Adrenal gland (tissue), 9 donors: ENCODE measurements at regions not wholly inside any gene's neighbourhood (a gene's known extent, or its start where the extent isn't known, plus 50 kb on each side); places are given as distances from the start of the nearest gene placed in this dataset.

Source experiments
- DNase-seq, 7 donors: peaks; one replicate each; pipeline ENCODE4 v3.0.0-alpha.2; 2019 to 2020
- H3K27ac ChIP-seq, 5 donors: fragments of 200-600 bp; sonication (generic) in 4 of 5; 1 replicate in 3 of 5; 2 replicates in 2 of 5; pipeline versions ENCODE4 v1.5.1 to v1.8.0; 2016 to 2020; ENCODE audit warnings: mild to moderate bottlenecking in 1 of 5
- H3K27me3 ChIP-seq: fragments of 200-600 bp; 2 replicates; pipeline ENCODE4 v1.8.0; 2021
- H3K36me3 ChIP-seq, 2 donors: fragments of 200-600 bp; replicated peaks in 1 of 2; 1 replicate in 1 of 2; 2 replicates in 1 of 2; pipeline versions ENCODE4 v1.5.1 to v1.8.0; 2018 to 2022
- H3K4me1 ChIP-seq, 2 donors: fragments of 200-600 bp; replicated peaks in 1 of 2; 1 replicate in 1 of 2; 2 replicates in 1 of 2; pipeline versions ENCODE4 v1.5.1 to v1.8.0; 2018 to 2021
- H3K4me3 ChIP-seq, 4 donors: fragments of 200-600 bp; sonication (generic) in 3 of 4; one replicate each; pipeline ENCODE4 v1.5.1; 2016 to 2018
- H3K9me3 ChIP-seq, 3 donors: fragments of 200-600 bp; sonication (generic) in 1 of 3; replicated peaks in 1 of 3; 1 replicate in 2 of 3; 2 replicates in 1 of 3; pipeline versions ENCODE4 v1.5.1 to v1.8.0; 2016 to 2021
- POLR2A ChIP-seq, 2 donors: fragments of 450-650 bp; IDR thresholded peaks; one replicate each; pipeline ENCODE4 v1.6.1; 2017; ENCODE audit warnings: antibody characterized with exemption in 2 of 2, mild to moderate bottlenecking in 2 of 2, moderate library complexity in 1 of 2
- whole genome bisulfite sequencing, 4 donors: extraction: QIAGEN DNeasy Blood & Tissue Kit in 2 of 4; methylation state at CpG; one replicate each; pipeline versions ENCODE4 v1.1.5 to v1.1.7; 2013 to 2017; 5-methylcytosine and 5-hydroxymethylcytosine counted together
- intact Hi-C, 2 donors: fragments of 100-400 bp; cut with DNase I; formaldehyde crosslinking; loops; one replicate each; pipeline versions ENCODE4 v1.14.1 to v1.15.0; 2022 to 2023
- TF ChIP-seq, protein P1 (sequence below), 6 experiments: fragments of 450-650 bp in 4 of 6; fragments of 200-600 bp in 2 of 6; sonication (generic) in 1 of 6; IDR thresholded peaks; 1 replicate in 5 of 6; 2 replicates in 1 of 6; pipeline versions ENCODE4 v1.5.1 to v1.8.0; 2016 to 2021; ENCODE audit warnings: antibody characterized with exemption in 6 of 6, mild to moderate bottlenecking in 2 of 6, moderate library complexity in 1 of 6
- donor health status: healthy with polysubstance abuse.
- donor health status: Bipolar disorder and iron deficiency.
- donor health status: DM: yes; HTN: yes; CAD: no.
- donor health status: DM: no; HTN: no; CAD: no.
- donor health status: DM: no; HTN: no; CAD: no.

DNA sequence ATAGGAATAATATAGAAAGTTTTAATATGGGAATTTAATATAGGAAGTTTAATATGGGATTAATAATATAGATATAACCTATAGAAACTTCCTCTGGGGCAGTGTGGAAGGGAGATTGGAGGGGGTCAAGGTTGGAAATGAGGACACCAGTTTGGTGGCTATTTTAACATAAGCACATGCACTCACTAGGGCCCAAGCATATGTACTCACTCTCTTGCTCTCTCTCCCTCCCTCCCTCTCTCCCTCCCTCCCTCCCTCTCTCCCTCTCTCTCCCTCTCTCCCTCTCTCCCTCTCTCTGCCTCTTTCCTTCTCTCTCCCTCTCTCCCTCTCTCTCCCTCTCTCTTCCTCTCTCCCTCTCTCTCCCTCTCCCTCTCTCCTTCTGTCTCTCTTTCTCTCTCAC is 528.1 kb downstream of the NPIPA7 start:
- Histone ChIP-seq H3K27ac (no peak overlapping the region), H3K36me3 (no peaks in the 10 kb centered on the region), H3K9me3 (no peaks in the 10 kb centered on the region), H3K4me3 (no peak overlapping the region), H3K27me3 (no peaks in the 10 kb centered on the region), H3K4me1 (no peaks in the 10 kb centered on the region)
- no peak for DNase-seq
- intact Hi-C loops: no loop called here
- TF ChIP-seq, protein P1, sequence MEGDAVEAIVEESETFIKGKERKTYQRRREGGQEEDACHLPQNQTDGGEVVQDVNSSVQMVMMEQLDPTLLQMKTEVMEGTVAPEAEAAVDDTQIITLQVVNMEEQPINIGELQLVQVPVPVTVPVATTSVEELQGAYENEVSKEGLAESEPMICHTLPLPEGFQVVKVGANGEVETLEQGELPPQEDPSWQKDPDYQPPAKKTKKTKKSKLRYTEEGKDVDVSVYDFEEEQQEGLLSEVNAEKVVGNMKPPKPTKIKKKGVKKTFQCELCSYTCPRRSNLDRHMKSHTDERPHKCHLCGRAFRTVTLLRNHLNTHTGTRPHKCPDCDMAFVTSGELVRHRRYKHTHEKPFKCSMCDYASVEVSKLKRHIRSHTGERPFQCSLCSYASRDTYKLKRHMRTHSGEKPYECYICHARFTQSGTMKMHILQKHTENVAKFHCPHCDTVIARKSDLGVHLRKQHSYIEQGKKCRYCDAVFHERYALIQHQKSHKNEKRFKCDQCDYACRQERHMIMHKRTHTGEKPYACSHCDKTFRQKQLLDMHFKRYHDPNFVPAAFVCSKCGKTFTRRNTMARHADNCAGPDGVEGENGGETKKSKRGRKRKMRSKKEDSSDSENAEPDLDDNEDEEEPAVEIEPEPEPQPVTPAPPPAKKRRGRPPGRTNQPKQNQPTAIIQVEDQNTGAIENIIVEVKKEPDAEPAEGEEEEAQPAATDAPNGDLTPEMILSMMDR (IDR thresholded peaks at IDR 0.05): no peak
- no peak for TF ChIP-seq POLR2A (IDR thresholded peaks at IDR 0.05)

DNA sequence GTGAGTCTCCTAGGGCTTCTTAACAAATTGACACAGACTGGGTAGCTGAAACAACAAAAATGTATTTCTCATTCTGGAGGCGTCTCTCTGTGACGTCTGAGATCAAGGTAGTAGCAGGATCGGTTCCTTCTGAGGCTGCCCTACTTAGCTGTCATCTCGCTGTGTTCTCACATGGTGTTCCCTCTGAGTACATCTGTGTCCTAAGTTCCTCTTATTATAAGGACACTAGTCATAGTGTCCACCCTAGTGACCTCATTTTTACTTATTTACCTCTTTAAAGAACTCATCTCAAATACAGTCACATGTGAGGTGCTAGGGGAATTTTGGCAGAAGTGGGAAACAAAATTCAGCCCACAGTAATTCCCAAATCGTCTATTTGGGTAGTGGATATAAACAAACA is 529.1 kb downstream of the NPIPA7 start:
- Histone ChIP-seq H3K36me3 (no peaks in the 10 kb centered on the region), H3K4me3 (no peak overlapping the region), H3K9me3 (no peaks in the 10 kb centered on the region), H3K4me1 (no peaks in the 10 kb centered on the region), H3K27me3 (no peaks in the 10 kb centered on the region), H3K27ac (no peak overlapping the region)
- DNase-seq: no peak
- intact Hi-C loops: no loop called here
- TF ChIP-seq, protein P1 (IDR thresholded peaks at IDR 0.05): no peak
- TF ChIP-seq POLR2A (IDR thresholded peaks at IDR 0.05): no peak
- WGBS, 4 donors: 73 to 91% (median 86%) methylated on average over 5 of the region's 5 CpGs

DNA sequence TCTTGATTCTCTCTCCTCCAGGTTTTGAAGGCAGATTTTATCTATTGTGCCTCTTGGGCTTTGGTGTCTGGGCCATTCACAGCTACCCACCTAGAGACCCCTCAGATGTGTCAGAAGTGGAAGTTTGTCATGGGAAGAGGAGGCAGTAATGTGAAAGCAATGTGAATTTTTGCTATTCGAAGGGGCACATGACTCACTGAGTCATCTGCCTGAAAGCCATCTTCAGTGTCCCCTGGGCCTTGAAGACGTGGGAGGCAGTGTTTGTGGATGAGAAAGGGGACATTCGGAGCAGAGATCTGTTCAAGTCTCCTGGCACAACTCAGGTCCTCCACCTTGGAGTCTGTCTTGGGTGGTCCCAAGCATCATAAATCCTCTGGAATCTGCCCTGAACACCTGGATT is 530.2 kb downstream of the NPIPA7 start:
- Histone ChIP-seq H3K27me3 (no peaks in the 10 kb centered on the region), H3K4me3 (no peak overlapping the region), H3K9me3 (no peaks in the 10 kb centered on the region), H3K27ac (no peak overlapping the region), H3K4me1 (no peaks in the 10 kb centered on the region), H3K36me3 (no peaks in the 10 kb centered on the region)
- intact Hi-C loops: no loop called here
- DNase-seq: no peak
- TF ChIP-seq POLR2A (IDR thresholded peaks at IDR 0.05): no peak
- TF ChIP-seq, protein P1 (IDR thresholded peaks at IDR 0.05): no peak
- 38 to 60% (median 53%) methylated on average over 3 of the region's 3 CpGs for WGBS, 4 donors

DNA sequence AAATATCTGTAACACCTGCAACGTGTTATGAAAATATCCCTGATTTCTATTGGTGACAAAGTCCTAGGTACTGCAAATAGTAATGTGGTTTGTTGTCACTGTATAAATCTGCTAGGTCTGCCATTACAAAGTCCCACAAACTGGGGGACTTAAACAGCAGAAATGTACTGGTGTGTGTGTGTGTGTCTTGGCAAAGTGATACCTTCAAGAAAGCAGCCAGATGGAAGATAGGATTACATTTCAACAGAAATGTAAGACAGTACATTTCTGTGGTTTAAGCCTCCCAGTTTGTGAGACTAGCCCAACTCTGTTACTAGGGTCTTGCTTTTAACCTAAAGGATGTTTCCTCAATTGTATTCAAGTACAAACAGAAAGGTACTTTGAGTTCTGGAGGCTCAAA is 531.7 kb downstream of the NPIPA7 start:
- TF ChIP-seq POLR2A (IDR thresholded peaks at IDR 0.05): no peak
- TF ChIP-seq, protein P1 (IDR thresholded peaks at IDR 0.05): no peak

More for the DNA sequence above, 531.7 kb downstream of the NPIPA7 start:
- Histone ChIP-seq H3K4me3 (no peak overlapping the region), H3K36me3 (no peaks in the 10 kb centered on the region), H3K4me1 (no peaks in the 10 kb centered on the region), H3K27ac (no peak overlapping the region), H3K27me3 (no peaks in the 10 kb centered on the region), H3K9me3 (no peaks in the 10 kb centered on the region)
- intact Hi-C loops: no loop called here
- no peak for DNase-seq
- 84 to 94% (median 91%) methylated on average over 1 of the region's 1 CpG for WGBS, 4 donors
